NT2/D1 (cell line): ENCODE measurements at regions not wholly inside any gene's neighbourhood (a gene's known extent, or its start where the extent isn't known, plus 50 kb on each side); places are given as distances from the start of the nearest gene placed in this dataset.

Experiments
- SUZ12 ChIP-seq: IDR thresholded peaks from 2 replicates; pipeline ENCODE4 v1.6.1; 2011; ENCODE audit not compliant: insufficient read length, insufficient read depth; ENCODE audit errors: extremely low read depth
- YY1 ChIP-seq: IDR thresholded peaks from 2 replicates; pipeline ENCODE4 v1.6.1; 2011; ENCODE audit not compliant: insufficient read length, insufficient read depth
- ZNF274 ChIP-seq: IDR thresholded peaks from 2 replicates; pipeline ENCODE4 v1.6.1; 2011; ENCODE audit warnings: mild to moderate bottlenecking, low read depth, low read length

DNA sequence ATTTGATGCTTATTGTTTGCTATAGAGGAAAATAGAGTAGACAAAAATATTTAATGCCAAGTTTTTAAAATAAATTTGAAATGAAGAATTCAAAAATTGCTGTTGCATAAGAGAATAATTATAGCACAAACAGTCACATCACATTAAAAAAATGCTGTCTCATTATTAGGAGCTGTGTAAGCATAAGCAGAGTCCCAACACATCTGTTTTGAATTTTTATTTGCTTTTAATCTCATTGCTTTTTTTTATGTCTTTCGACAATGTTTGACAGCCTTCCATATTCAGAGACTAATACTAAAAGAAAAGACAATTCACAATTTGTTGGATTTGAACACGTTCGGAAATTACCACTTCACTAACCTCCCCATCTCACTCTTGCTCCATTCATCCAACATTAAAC, 143.5 kb downstream of the TFPI2 start:
- TF ChIP-seq ZNF274 (no peak), YY1 (no peak), SUZ12 (no peak)
